ENCODE measurements at regions not wholly inside any gene's neighbourhood (a gene's known extent, or its start where the extent isn't known, plus 50 kb on each side); places are given as distances from the start of the nearest gene placed in this dataset.

- no peak for TF ChIP-seq CTCF (IDR thresholded peaks at IDR 0.05 in 4 of 5, conservative IDR thresholded peaks at IDR 0.05 in 1 of 5)
- no peak for TF ChIP-seq POLR2A (IDR thresholded peaks at IDR 0.05)
- no peak overlapping the region for H3K27ac ChIP-seq
- in situ Hi-C loops (cut with MboI; ENCODE audit: low sequenced_read_pairs in 4 of 4) (no loop called here), intact Hi-C loops (cut with DNase I; ENCODE audit: low total_unique reads) (no loop called here)
- H3K27me3 ChIP-seq = no peaks in the 10 kb centered on the region
- ATAC-seq (no peak), DNase-seq (no peak)
- no peaks in the 10 kb centered on the region for H3K9me3 ChIP-seq
- no peaks in the 10 kb centered on the region for H3K4me1 ChIP-seq
- no peaks in the 10 kb centered on the region for H3K36me3 ChIP-seq
- H3K4me3 ChIP-seq = no peak overlapping the region
These were observed 126.6 kb upstream of the TYRP1 start for GRCh38 chr9:12566404-12567090.

GRCh38 chr9:12584656-12585522, 108.3 kb upstream of the TYRP1 start:
- Histone ChIP-seq H3K4me3 (no peak overlapping the region), H3K4me1 (no peaks in the 10 kb centered on the region), H3K9me3 (no peaks in the 10 kb centered on the region), H3K36me3 (no peaks in the 10 kb centered on the region), H3K27me3 (no peaks in the 10 kb centered on the region), H3K27ac (no peak overlapping the region)
- ATAC-seq = no peak
- intact Hi-C loops (cut with DNase I; ENCODE audit: low total_unique reads) (no loop called here), in situ Hi-C loops (cut with MboI; ENCODE audit: low sequenced_read_pairs in 4 of 4) (no loop called here)
- no peak for TF ChIP-seq POLR2A (IDR thresholded peaks at IDR 0.05)
- TF ChIP-seq CTCF (IDR thresholded peaks at IDR 0.05 in 4 of 5, conservative IDR thresholded peaks at IDR 0.05 in 1 of 5) = no peak
- no peak for DNase-seq

- in situ Hi-C loops (cut with MboI; ENCODE audit: low sequenced_read_pairs in 4 of 4) = no loop called here
- no peaks in the 10 kb centered on the region for H3K4me1 ChIP-seq
- no peak overlapping the region for H3K4me3 ChIP-seq
- no peaks in the 10 kb centered on the region for H3K27me3 ChIP-seq
- H3K27ac ChIP-seq = no peak overlapping the region
- no peaks in the 10 kb centered on the region for H3K9me3 ChIP-seq
- H3K36me3 ChIP-seq = no peaks in the 10 kb centered on the region
- no peak for DNase-seq
- TF ChIP-seq CTCF (IDR thresholded peaks at IDR 0.05 in 4 of 5, conservative IDR thresholded peaks at IDR 0.05 in 1 of 5) (no peak), POLR2A (IDR thresholded peaks at IDR 0.05) (no peak)
- no peak for ATAC-seq
- intact Hi-C loops (cut with DNase I; ENCODE audit: low total_unique reads) = no loop called here
These were observed 97.8 kb upstream of the TYRP1 start for GRCh38 chr9:12595400-12595799.

- peak in 1 of 2 donors; percentile 70 for ATAC-seq
- TF ChIP-seq POLR2A (IDR thresholded peaks at IDR 0.05) (no peak), CTCF (IDR thresholded peaks at IDR 0.05 in 4 of 5, conservative IDR thresholded peaks at IDR 0.05 in 1 of 5) (no peak)
- no peak overlapping the region for H3K27ac ChIP-seq
- no peak overlapping the region for H3K4me3 ChIP-seq
- no peaks in the 10 kb centered on the region for H3K27me3 ChIP-seq
- no peaks in the 10 kb centered on the region for H3K9me3 ChIP-seq
- intact Hi-C loops (cut with DNase I; ENCODE audit: low total_unique reads) (no loop called here), in situ Hi-C loops (cut with MboI; ENCODE audit: low sequenced_read_pairs in 4 of 4) (no loop called here)
- no peaks in the 10 kb centered on the region for H3K4me1 ChIP-seq
- no peaks in the 10 kb centered on the region for H3K36me3 ChIP-seq
- DNase-seq = no peak
These were observed 88.9 kb upstream of the TYRP1 start for GRCh38 chr9:12604164-12604821.
